Stomach smooth muscle (tissue), 2 donors: ENCODE measurements at regions not wholly inside any gene's neighbourhood (a gene's known extent, or its start where the extent isn't known, plus 50 kb on each side); places are given as distances from the start of the nearest gene placed in this dataset.

Experiments used
- H3K27ac ChIP-seq: one replicate; pipeline ENCODE4 v1.7.0; 2013; ENCODE audit warnings: mild to moderate bottlenecking, low read length, inconsistent platforms
- H3K27me3 ChIP-seq, 2 donors: one replicate each; pipeline ENCODE4 v1.7.0; 2013; ENCODE audit warnings: low read length in 2 of 2; ENCODE audit not compliant: insufficient read depth in 2 of 2, control insufficient read depth in 1 of 2
- H3K36me3 ChIP-seq, 2 donors: one replicate each; pipeline ENCODE4 v1.7.0; 2013; ENCODE audit warnings: low read length in 2 of 2; ENCODE audit not compliant: control insufficient read depth in 2 of 2, insufficient read depth in 2 of 2
- H3K4me1 ChIP-seq: one replicate; pipeline ENCODE4 v1.7.0; 2013; ENCODE audit warnings: low read length; ENCODE audit not compliant: control insufficient read depth, insufficient read depth
- H3K4me3 ChIP-seq, 2 donors: one replicate each; pipeline ENCODE4 v1.7.0; 2013; ENCODE audit warnings: low read length in 2 of 2
- H3K9ac ChIP-seq, 2 donors: one replicate each; pipeline ENCODE4 v1.7.0; 2013; ENCODE audit warnings: low read length in 2 of 2, mild to moderate bottlenecking in 1 of 2
- H3K9me3 ChIP-seq, 2 donors: one replicate each; pipeline ENCODE4 v1.7.0; 2013; ENCODE audit warnings: low read length in 2 of 2; ENCODE audit not compliant: control insufficient read depth in 2 of 2
- donor health status: healthy.
- donor health status: Pancreatic carcinoma.

- H3K9me3 ChIP-seq = no peaks in the 10 kb centered on the region
- H3K27ac ChIP-seq = no peak overlapping the region
- no peaks in the 10 kb centered on the region for H3K4me1 ChIP-seq
- H3K27me3 ChIP-seq = no peaks in the 10 kb centered on the region
- no peak overlapping the region for H3K4me3 ChIP-seq
- no peak overlapping the region for H3K9ac ChIP-seq
- no peaks in the 10 kb centered on the region for H3K36me3 ChIP-seq
Observed at GRCh38 chr5:23579566-23579965, 72.2 kb downstream of the PRDM9 start.

- no peaks in the 10 kb centered on the region for H3K27me3 ChIP-seq
- H3K9me3 ChIP-seq = no peaks in the 10 kb centered on the region
- no peak overlapping the region for H3K4me3 ChIP-seq
- no peak overlapping the region for H3K27ac ChIP-seq
- H3K36me3 ChIP-seq = no peaks in the 10 kb centered on the region
- no peak overlapping the region for H3K9ac ChIP-seq
- H3K4me1 ChIP-seq = no peaks in the 10 kb centered on the region
Observed at GRCh38 chr5:23583081-23583480, 75.7 kb downstream of the PRDM9 start.

GRCh38 chr5:23588841-23589326 lies 81.5 kb downstream of the PRDM9 start:
- no peaks in the 10 kb centered on the region for H3K4me1 ChIP-seq
- no peak overlapping the region for H3K27ac ChIP-seq
- no peak overlapping the region for H3K4me3 ChIP-seq
- no peaks in the 10 kb centered on the region for H3K9me3 ChIP-seq
- H3K9ac ChIP-seq = no peak overlapping the region
- no peaks in the 10 kb centered on the region for H3K36me3 ChIP-seq
- no peaks in the 10 kb centered on the region for H3K27me3 ChIP-seq

- no peaks in the 10 kb centered on the region for H3K36me3 ChIP-seq
Observed at GRCh38 chr5:23591250-23591649, 83.8 kb downstream of the PRDM9 start.

GRCh38 chr5:23606927-23607326 lies 99.5 kb downstream of the PRDM9 start:
- H3K9ac ChIP-seq = no peak overlapping the region
- H3K9me3 ChIP-seq = no peaks in the 10 kb centered on the region
- H3K4me1 ChIP-seq = no peaks in the 10 kb centered on the region
- no peak overlapping the region for H3K4me3 ChIP-seq
- H3K36me3 ChIP-seq = no peaks in the 10 kb centered on the region
- no peak overlapping the region for H3K27ac ChIP-seq
- H3K27me3 ChIP-seq = no peaks in the 10 kb centered on the region

More at GRCh38 chr5:23591250-23591649, 83.8 kb downstream of the PRDM9 start:
- no peaks in the 10 kb centered on the region for H3K4me1 ChIP-seq
- no peak overlapping the region for H3K4me3 ChIP-seq
- no peak overlapping the region for H3K9ac ChIP-seq
- no peaks in the 10 kb centered on the region for H3K27me3 ChIP-seq
- no peak overlapping the region for H3K27ac ChIP-seq
- no peaks in the 10 kb centered on the region for H3K9me3 ChIP-seq

GRCh38 chr5:23612701-23613100 lies 105.3 kb downstream of the PRDM9 start:
- H3K27ac ChIP-seq = no peak overlapping the region
- H3K4me1 ChIP-seq = no peaks in the 10 kb centered on the region
- no peaks in the 10 kb centered on the region for H3K36me3 ChIP-seq
- peaks cover 0 to 5% of the 10 kb centered on the region in 2 donors for H3K9me3 ChIP-seq
- no peak overlapping the region for H3K9ac ChIP-seq
- no peaks in the 10 kb centered on the region for H3K27me3 ChIP-seq
- no peak overlapping the region for H3K4me3 ChIP-seq

- Histone ChIP-seq H3K27me3 (no peaks in the 10 kb centered on the region), H3K4me1 (no peaks in the 10 kb centered on the region), H3K9ac (no peak overlapping the region), H3K36me3 (no peaks in the 10 kb centered on the region), H3K27ac (no peak overlapping the region), H3K9me3 (peaks cover 0 to 5% of the 10 kb centered on the region in 2 donors), H3K4me3 (no peak overlapping the region)
Observed at GRCh38 chr5:23613566-23613965, 106.2 kb downstream of the PRDM9 start.

- H3K9ac ChIP-seq = no peak overlapping the region
- no peaks in the 10 kb centered on the region for H3K27me3 ChIP-seq
- H3K27ac ChIP-seq = no peak overlapping the region
- H3K9me3 ChIP-seq = peaks cover 0 to 5% of the 10 kb centered on the region in 2 donors
- no peak overlapping the region for H3K4me3 ChIP-seq
- H3K4me1 ChIP-seq = no peaks in the 10 kb centered on the region
- no peaks in the 10 kb centered on the region for H3K36me3 ChIP-seq
Observed at GRCh38 chr5:23614422-23614821, 107.0 kb downstream of the PRDM9 start.

- H3K27me3 ChIP-seq = no peaks in the 10 kb centered on the region
- no peaks in the 10 kb centered on the region for H3K36me3 ChIP-seq
Observed at GRCh38 chr5:23626961-23627360, 119.6 kb downstream of the PRDM9 start.

GRCh38 chr5:23627976-23628375 lies 120.6 kb downstream of the PRDM9 start:
- H3K4me3 ChIP-seq = no peak overlapping the region
- no peaks in the 10 kb centered on the region for H3K4me1 ChIP-seq
- no peaks in the 10 kb centered on the region for H3K27me3 ChIP-seq
- no peak overlapping the region for H3K9ac ChIP-seq
- no peaks in the 10 kb centered on the region for H3K9me3 ChIP-seq
- no peak overlapping the region for H3K27ac ChIP-seq
- no peaks in the 10 kb centered on the region for H3K36me3 ChIP-seq

More at GRCh38 chr5:23626961-23627360, 119.6 kb downstream of the PRDM9 start:
- H3K4me3 ChIP-seq = no peak overlapping the region
- H3K9me3 ChIP-seq = no peaks in the 10 kb centered on the region
- no peaks in the 10 kb centered on the region for H3K4me1 ChIP-seq
- H3K27ac ChIP-seq = no peak overlapping the region
- H3K9ac ChIP-seq = no peak overlapping the region

GRCh38 chr5:23629396-23629795 lies 122.0 kb downstream of the PRDM9 start:
- Histone ChIP-seq H3K4me3 (no peak overlapping the region), H3K36me3 (no peaks in the 10 kb centered on the region), H3K4me1 (no peaks in the 10 kb centered on the region), H3K27me3 (no peaks in the 10 kb centered on the region), H3K27ac (no peak overlapping the region), H3K9me3 (no peaks in the 10 kb centered on the region), H3K9ac (no peak overlapping the region)
